Stimulated activated naive CD4-positive, alpha-beta T cell treated with Interleukin-2 at 50 U/mL for 16 hours (primary cell): ENCODE measurements at regions not wholly inside any gene's neighbourhood (a gene's known extent, or its start where the extent isn't known, plus 50 kb on each side); places are given as distances from the start of the nearest gene placed in this dataset.

Experiments used
- DNase-seq: peaks from one replicate; lab custom pipeline; 2025; lab: John Stamatoyannopoulos, UW

DNA sequence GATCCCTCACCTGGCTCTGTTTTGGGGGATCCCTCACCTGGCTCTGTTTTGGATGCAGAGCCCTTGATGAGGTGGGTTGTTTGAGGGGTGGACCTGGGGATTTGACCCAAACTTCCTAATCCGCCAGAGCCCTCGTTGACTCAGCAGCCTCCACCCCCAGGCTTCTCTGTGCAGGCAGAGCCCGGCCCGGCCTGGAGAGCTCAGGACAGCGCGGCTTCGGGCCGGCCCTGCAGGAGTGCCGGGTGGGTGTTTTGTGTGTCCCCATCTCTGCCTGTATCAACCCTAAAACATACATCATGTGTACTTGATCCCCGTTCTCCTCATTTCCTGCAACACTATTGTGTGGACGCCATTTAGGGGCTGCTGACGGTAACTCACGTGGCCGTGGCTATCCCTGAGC is 124.2 kb downstream of the SIK1 start:
- no peak for DNase-seq

DNA sequence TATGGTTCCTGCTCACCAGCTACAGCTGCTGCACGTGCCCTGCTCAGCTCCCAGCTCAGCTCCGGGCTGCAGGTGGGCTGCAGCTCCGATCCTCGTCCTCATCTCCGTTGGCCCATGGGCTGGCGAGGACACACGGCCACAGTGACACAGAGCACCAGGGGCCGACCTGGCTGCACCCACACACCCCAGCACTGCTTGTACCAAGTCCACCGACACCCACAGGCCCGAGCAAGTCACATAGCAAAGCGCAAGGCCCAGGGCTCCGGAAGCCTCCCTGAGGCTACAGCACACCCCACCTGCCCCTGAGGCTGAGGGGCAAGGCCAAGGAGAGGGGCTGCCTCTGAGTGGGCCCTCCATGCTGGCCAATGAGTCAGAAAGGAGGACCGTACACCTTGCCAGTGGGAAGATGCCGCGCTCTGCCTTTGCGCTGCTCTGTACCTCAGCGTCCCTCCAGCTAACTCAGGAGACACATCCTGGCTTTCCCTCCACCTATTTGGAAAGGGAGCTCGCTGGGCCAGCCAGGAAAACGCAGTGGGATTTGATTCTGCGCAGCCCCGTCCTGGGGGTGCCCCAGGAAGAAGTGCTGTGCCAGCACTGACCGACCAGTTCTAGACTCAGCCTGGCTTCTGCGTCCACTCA is 124.8 kb downstream of the SIK1 start:
- DNase-seq = no peak

DNA sequence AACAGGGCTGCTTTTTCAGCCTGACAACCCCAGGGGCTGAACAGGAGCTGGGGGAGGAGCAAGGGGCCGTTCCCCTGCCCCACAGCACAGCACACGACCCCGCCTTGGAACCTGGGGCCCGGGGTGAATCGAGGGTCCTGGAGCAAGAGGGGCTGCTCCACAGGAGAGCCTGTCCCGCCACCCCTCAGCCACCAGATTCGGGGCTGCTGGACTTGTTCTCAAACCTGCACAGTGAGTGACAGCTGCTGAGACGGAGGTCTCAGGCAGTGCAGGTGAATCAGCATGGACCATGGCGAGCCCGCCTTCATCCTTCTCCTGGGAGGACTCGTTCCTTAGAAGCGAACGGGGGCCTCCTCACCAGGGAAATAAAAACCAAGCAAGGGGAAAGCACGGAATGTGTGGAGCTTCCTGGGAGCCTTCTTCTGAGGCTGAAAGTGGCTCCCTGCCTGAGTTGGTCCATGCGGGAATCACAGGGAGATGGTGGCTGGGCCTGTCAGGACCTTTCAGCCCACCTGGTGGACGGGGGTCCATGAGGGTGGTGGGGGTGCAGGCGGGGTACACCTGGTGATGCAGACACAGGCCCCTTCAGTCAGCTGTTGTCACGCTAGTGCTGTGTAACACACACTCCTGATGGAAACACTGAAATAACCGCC is 125.4 kb downstream of the SIK1 start:
- no peak for DNase-seq

DNA sequence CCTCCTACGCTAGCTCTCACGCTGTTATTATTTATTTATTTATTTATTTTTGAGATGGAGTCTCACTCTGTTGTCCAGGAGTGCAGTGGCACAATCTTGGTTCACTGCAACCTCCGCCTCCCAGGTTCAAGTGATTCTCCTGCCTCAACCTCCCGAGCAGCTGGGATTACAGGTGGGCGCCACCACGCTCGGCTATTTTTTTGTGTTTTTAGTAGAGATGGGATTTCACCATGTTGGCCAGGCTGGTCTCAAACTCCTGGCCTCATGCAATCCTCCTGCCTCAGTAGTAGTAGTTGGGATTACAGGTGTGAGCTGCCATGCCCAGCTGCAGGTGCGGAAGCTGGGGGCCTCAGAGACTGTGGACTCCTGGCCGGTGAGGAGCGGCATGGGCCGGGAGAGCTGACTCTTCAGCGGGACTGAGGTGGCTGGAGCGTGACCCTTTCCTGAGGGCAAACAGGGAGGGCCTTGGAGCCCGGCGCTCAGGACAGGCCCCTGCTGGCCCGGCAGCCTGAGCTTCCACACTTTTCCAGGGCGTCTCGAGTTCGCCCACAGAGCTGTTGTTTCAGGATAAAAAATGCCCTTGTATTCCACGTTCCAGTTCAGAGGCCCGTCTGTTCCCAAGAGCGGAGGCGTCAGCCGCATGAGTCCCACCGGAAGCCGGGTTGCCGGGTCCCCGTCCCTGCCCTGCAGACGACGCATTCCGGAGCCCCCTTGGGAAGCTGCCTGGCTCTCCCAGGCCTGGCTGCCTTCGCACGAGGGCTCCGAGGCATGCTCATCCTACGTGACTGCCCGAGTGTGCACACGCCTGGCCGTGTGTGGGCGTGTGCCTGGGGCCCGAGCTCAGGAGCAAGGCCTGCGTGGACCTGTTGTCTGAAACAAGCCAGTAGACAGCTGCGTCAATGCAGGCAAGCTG is 126.2 kb downstream of the SIK1 start:
- DNase-seq = no peak

DNA sequence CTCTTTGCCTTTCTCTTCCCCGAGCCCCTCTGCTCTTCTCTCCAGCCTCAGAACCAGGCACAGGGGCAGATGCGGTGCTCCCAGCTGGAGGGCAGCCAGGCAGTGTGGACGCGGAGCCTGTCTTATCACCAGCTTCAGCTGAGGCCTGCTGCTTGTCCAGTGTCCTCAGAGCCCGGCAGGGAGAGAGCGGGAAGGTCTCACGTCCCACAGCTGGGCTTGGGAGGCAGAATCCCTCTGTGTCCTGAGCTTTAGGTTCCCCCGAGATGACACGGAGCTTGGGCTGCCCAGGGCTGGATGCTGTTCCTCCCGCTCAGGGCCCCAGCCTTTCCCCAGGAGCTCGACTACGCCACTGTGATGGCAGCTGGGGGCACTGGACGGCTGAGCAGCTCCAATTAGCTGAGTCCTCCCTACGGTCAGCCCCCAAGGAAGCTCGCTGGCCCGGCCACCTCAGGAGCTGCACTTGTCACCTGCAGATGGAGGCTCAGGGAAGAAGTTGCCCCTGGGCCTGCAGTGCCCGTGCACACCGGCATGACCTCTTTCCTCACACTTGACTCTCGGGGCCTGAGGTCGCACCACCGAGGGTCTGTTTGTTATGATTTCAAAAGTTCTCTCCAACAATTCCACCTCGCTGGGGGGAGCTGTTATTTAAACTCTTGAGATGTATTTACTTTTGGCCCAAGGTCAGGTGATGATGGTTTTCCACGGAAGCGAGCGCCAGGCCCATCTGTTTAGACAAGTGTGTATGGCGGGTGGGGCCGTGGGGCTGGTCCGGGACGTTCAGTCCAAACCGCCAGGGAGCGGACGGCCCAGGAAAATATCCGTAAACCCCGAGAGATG is 127.3 kb downstream of the SIK1 start:
- no peak for DNase-seq

DNA sequence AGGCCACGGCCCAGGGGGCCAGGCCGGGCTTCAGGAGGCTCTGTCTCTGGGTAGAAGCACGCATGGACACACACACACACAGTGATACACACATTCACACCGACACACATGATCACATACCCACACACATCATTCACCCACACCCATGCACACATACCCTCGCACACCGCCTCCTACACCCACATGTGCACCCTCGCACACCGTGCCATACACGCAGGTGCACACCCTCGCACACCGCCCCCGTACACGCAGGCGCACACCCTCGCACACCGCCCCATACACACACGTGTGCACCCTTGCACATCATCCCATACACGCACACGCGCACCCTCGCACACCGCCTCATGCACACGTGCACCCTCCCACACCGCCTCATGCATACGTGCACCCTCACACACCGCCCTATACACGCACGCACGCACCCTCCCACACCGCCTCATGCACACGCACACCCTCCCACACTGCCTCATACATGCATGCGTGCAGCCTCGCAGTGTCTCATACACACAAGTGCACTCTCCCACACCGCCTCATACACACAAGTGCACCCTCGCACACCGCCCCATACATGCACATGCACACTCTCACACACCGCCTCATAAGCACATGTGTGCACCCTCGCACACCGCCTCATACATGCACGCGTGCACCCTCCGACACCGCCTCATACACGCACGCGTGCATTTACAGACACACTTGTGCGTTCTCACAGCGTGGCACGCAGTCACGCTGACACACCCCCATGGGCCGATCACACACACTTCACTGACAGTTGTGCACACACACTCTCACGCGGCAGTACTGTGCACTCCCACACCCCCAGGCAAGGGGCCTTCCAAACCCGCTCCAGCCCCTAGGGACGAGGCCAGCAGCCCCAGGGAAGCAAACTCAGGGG is 128.1 kb downstream of the SIK1 start:
- DNase-seq = no peak

DNA sequence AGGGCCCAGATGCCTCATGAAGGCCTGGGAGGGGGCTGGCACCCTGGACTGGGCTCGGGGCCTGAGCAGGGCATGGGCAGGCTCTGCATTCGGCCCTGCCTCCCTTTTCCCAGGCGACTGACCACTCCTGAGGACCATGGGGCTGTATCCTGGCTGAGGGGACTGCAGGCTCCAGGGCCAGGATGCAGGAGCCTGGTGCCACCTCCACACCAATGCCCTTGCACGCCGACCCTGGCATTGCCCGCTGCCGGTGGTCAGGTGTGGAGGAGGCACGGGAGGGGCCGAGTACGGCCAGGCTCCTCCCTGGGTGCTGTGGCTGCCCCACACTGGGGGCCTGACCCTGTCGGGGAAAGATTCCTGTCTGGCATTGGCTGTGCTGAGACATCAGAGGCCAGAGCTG is 128.9 kb downstream of the SIK1 start:
- DNase-seq = no peak

DNA sequence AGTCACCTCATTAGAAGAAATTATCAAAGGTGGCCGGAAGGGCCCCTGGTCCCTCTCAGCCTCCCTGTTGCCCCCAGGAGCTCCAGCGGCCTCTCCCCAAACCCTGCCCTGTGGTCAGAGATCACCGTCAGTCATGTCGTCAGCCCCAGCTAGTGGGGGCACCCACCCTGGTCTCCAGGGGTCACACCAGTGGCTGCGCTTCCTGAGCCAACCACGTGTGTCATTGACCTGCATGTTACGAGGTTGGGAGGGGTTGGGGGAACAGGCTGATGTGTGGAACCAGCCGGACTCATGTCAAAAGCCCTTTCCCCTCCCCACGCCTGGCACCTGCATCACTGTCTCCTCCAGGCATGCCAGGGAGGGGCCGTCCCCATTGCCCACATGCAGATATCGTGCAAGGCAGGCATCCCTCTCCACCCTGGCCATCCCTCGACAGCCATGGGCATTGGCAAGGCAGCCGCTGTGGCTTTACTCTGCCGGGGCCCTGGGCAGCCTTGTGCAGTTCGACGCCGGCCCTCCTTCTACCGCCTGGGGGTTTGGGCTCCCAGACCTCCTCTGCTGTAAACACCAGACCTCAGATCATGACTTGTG is 128.7 kb downstream of the CRYAA start:
- no peak for DNase-seq

DNA sequence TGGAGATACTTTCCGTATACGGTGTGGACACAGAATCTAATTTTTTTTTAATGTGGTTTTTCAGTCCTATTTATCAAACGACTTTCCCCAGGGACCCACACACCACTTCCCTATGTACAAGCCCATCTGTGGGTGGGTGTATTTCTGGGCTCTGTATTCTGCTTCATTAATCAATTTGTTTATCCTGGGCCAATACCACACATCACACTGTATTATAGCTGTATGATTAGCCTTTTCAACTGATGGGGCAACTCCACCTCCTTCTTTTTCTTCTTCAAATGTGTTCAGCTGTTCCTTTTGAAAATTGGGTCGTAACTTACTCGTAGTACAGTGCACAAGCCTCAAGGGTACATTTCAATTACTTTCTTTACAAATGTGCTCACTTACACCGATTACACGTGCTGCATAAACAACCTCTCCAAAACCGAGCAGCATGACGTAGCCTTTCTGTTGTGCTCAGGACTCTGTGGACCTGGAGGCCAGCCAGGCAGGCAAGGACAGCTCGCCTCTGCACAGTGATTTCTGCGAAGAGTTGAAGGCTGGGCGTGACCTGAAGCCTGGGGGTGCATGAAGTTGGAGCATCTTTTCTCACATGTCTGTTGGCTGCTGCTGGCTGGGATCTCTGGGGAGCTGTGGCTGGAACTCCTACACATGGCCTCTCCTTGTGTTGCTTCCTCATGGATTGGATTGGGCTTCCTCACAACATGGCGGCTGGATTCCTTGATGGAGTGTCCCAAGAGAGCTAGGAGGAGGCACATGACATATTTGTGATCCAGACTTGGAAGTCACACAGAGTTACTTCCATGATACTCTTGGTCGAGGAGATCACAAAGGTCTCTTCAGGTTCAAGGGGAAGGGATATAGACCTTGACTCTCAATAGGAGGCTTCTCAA is 126.5 kb downstream of the CRYAA start:
- DNase-seq = no peak

DNA sequence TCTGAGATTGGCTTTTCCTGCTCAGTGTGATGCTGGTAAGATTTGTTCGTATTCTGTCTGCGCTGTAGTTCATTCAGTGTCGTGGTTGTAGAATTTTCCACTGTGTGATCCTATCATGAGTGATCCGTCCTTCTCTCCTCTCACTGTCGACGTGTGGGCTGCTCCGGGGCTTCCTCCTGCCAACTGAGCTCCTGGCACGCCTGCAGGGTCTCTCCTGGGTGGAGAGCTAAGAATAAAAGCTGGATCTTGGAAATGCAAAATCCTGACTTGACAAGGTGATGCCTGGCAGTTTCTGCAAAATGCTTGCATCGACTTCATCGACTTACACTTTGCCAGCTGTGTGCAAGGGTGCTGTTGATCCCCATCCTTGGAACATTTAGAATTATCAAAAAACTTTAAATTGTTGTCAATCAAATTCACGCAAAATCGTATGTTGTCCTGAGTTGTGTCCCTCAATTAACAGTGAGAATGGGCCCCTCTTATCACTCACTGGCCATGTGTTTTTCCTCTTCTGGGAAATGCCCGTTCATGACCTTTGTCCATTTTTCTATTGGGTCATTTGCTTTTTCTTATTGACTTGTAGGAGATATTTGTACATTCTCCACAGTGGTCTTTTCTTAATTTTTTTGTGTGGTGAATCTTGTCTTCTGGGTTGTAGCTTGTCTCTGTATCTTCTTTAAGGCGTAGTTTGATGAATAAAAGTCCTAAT is 125.5 kb downstream of the CRYAA start:
- no peak for DNase-seq

DNA sequence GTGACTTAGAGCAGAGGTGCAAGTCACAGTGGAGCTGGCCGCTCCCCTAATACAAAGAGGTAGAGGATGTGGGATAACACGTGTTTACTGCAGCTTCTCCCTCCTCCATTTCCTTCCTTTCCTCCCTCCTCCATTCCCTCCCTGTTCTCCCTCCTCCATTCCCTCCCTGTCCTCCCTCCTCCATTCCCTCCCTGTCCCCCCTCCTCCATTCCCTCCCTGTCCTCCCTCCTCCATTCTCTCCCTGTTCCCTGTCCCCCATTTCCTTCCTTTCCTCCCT is 124.0 kb downstream of the CRYAA start:
- DNase-seq = no peak

DNA sequence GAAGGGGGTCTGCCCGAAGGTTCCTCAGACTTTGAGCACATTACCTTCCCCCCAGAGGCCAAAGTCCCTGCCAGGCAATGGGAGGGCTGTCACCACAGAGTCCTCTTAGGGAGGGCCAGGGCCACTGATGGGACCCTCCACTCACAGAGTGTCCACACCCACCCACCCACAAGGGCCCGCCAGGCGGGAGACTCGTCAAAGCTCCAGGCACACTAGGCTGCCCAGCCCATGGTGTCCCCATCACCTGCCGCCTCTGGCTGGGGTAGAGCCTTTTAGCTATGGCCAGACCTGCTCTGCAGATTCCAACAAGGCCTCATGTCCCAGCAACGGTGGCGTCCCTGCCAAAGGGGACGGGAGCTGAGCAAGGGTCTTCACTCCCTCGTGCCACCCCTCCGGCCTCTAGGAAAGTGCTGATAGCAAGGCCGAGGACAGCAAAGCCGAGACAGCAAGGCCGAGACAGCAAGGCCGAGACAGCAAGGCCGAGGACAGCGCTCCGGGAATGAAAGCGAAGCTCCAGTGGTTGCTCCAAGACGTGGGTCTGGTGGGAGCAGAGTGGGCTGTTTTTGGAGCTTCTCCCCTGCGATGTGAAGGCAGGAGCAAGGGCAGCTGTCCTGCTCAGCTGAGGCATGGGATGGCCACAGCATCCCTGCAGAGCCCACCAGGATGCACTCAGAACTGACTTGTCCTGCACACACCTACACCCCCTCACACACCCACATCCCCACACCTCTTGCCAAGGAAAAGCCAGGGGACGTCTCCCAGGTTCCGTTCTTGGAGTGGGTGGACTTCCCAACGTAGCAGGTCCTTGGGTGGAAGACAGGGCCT is 123.4 kb downstream of the CRYAA start:
- DNase-seq = no peak

DNA sequence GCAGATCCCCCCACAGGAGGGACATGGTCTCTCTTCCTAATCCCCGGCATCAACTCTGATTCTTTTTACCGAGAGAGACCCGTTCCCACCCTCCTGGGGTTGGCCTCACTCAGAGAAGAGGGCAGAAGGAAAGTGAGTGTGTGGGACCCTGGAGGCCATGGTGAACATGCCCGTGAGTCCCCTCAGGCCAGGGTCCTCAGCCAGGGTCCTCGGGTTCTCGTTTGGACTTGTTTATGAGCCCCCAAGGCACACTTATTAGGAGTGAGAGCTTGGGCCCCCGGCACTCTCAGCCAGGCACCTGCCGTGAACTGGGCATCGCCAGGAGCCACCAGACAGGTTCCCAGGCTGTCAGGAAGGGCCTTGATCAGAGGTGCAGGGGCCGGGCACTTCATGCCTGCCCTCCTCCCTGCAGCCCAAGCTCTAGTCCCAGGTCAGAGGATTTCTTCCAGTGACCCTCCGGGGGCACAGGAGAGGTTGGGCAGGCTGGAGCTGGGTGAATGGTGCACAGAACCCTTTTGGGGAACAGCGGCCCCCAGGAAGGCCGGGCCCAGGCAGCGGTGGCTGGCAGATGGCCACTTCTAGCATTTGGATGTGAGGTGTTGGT is 122.6 kb downstream of the CRYAA start:
- DNase-seq = no peak

DNA sequence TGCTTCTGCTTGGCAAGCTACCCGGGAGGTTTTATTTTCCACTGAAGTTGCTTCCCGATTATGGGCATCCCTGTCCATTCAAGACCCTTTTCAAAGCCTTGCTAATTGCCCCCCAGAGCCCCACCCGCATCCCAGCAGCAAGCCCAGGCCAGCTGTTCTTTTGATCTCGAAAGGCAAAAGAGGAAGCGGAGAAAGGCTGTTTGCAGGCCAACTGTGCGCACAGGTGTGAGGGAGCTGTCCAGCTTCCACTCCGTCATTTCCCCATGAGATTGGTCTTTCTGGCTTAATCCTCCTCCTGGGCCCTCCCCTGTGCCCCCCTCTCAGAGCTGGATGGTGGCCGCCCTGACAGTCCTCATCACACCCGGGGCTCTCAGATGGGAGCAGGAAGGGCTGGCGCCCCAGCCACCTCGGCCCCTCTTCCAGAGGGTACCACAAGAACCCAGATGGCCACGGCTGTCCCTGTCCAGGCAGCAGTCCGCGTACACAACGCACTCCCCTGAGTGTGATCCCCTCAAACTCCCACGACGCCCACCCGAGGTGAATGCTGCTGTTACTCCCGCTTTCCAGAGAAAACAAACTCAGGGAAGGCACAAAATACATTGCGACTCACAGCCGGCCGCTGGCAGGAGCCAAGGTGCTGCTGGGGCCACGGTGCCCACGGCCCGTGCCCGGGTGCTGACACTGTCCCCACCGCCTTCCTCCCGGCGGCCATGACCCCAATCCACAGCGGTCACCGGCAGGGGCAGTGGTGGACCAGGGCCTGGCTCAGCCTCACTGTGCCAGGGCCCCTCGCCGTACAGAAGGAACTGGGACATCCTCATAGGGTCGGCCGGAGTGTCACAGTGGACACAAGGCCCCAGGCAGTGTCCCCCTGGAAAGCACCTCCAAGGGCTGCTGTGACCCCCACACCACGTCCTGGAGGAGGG is 121.9 kb downstream of the CRYAA start:
- DNase-seq = no peak

DNA sequence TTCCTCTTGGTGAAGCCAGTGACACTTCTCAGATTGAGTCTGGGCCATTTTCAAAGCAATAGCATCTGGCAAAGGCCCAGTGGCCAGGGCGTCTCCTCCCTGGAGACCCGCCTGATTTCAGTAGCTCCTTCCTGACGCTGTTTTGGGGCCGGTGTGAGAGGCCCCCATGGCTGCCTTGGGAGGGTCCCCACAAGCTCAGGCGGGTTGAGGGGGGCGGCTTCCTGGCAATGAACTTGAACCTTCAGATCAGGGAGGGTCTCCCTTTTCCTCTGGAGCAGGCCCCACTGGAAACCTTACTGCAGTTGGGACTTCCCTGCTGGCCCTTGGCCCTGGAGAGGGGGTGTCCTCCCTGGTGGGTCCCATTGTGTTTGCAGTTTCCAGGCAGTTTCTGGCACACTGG is 121.2 kb downstream of the CRYAA start:
- DNase-seq = no peak

DNA sequence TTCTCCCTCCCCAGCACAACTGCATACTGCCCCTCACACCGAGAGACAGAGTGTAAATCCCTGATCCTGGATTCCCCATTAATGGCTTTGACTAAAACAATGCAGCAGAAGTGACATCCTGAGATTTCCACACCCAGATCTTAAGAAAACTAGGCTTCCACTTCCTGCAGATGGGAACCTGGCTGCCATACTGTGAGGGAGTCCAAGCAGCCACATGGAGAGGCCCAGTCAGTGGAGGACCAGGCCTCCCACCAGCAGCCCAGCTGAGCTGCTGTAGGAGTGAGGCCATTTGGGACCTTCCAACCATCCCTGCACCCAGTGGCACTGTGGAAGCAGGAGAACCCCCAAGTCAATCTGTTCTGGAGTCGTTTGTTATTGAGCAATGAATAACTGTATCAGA is 120.6 kb downstream of the CRYAA start:
- no peak for DNase-seq
